OCI-LY1 (cell line): ENCODE measurements at regions not wholly inside any gene's neighbourhood (a gene's known extent, or its start where the extent isn't known, plus 50 kb on each side); places are given as distances from the start of the nearest gene placed in this dataset.

Source experiments
- H2AFZ ChIP-seq: fragments of 200-600 bp; sonication (generic), shearing (Covaris generic); 2 replicates; pipeline ENCODE4 v1.6.0; 2014; ENCODE audit warnings: antibody characterized with exemption, mild to moderate bottlenecking, low read length
- H3F3A ChIP-seq: fragments of 200-600 bp; sonication (generic), shearing (Covaris generic); 2 replicates; pipeline ENCODE4 v1.6.0; 2014; ENCODE audit warnings: mild to moderate bottlenecking, antibody characterized with exemption, low read length, moderate library complexity; ENCODE audit not compliant: insufficient read depth
- H3K27ac ChIP-seq: fragments of 200-600 bp; sonication (generic); 2 replicates; pipeline ENCODE4 v1.5.1; 2014; ENCODE audit warnings: low read length, mixed run types, mild to moderate bottlenecking, low read depth; ENCODE audit not compliant: poor library complexity, severe bottlenecking
- H3K27me3 ChIP-seq: fragments of 200-600 bp; sonication (generic); 2 replicates; pipeline ENCODE4 v1.6.0; 2014; ENCODE audit warnings: antibody characterized with exemption, mild to moderate bottlenecking, low read length, moderate library complexity; ENCODE audit not compliant: insufficient read depth
- H3K36me3 ChIP-seq: fragments of 200-600 bp; sonication (generic); 2 replicates; pipeline ENCODE4 v1.6.1; 2014; ENCODE audit warnings: mild to moderate bottlenecking, antibody characterized with exemption, low read length, moderate library complexity, mixed read lengths; ENCODE audit not compliant: insufficient read depth
- H3K4me1 ChIP-seq: fragments of 200-600 bp; sonication (generic); 2 replicates; pipeline ENCODE4 v1.5.1; 2014; ENCODE audit warnings: mild to moderate bottlenecking, low read length, moderate library complexity; ENCODE audit not compliant: insufficient read depth, severe bottlenecking
- H3K4me2 ChIP-seq: fragments of 200-600 bp; sonication (generic), shearing (Covaris generic); 2 replicates; pipeline ENCODE4 v1.6.1; 2014; ENCODE audit warnings: low read length
- H3K4me3 ChIP-seq: fragments of 200-600 bp; sonication (generic); 2 replicates; pipeline ENCODE4 v1.5.1; 2014; ENCODE audit warnings: low read length, low read depth, mild to moderate bottlenecking, mixed read lengths; ENCODE audit not compliant: poor library complexity, severe bottlenecking
- H3K79me2 ChIP-seq: fragments of 200-600 bp; shearing (Covaris generic); 2 replicates; pipeline ENCODE4 v1.6.1; 2016; ENCODE audit warnings: mixed run types, low read length, mixed read lengths; ENCODE audit not compliant: insufficient read depth
- H3K9ac ChIP-seq: fragments of 200-600 bp; sonication (generic), shearing (Covaris generic); 2 replicates; pipeline ENCODE4 v1.6.1; 2014; ENCODE audit warnings: mild to moderate bottlenecking, low read length, mixed read lengths
- H3K9me2 ChIP-seq: fragments of 200-600 bp; sonication (generic), shearing (Covaris generic); 2 replicates; pipeline ENCODE4 v1.6.1; 2014; ENCODE audit warnings: low read depth, mild to moderate bottlenecking, low read length, mixed read lengths
- H3K9me3 ChIP-seq: fragments of 200-600 bp; shearing (Covaris generic); 2 replicates; pipeline ENCODE4 v1.6.1; 2014; ENCODE audit warnings: low read length, mixed read lengths
- H4K20me1 ChIP-seq: fragments of 200-600 bp; sonication (generic), shearing (Covaris generic); 2 replicates; pipeline ENCODE4 v1.6.0; 2016; ENCODE audit warnings: mild to moderate bottlenecking, low read length; ENCODE audit not compliant: insufficient read depth
- EZH2 ChIP-seq: fragments of 200-600 bp; sonication (generic), shearing (Covaris generic); IDR thresholded peaks from 2 replicates; pipeline ENCODE4 v1.8.0; 2017; ENCODE audit warnings: borderline replicate concordance, mixed run types, mild to moderate bottlenecking, antibody characterized with exemption, low read length, moderate library complexity, mixed read lengths
- TF ChIP-seq, protein P1 (sequence below): fragments of 200-600 bp; sonication (generic), shearing (Covaris generic); IDR thresholded peaks from 2 replicates; pipeline ENCODE4 v1.5.1; 2017; ENCODE audit warnings: mild to moderate bottlenecking, antibody characterized with exemption, low read length, moderate library complexity, mixed read lengths

DNA sequence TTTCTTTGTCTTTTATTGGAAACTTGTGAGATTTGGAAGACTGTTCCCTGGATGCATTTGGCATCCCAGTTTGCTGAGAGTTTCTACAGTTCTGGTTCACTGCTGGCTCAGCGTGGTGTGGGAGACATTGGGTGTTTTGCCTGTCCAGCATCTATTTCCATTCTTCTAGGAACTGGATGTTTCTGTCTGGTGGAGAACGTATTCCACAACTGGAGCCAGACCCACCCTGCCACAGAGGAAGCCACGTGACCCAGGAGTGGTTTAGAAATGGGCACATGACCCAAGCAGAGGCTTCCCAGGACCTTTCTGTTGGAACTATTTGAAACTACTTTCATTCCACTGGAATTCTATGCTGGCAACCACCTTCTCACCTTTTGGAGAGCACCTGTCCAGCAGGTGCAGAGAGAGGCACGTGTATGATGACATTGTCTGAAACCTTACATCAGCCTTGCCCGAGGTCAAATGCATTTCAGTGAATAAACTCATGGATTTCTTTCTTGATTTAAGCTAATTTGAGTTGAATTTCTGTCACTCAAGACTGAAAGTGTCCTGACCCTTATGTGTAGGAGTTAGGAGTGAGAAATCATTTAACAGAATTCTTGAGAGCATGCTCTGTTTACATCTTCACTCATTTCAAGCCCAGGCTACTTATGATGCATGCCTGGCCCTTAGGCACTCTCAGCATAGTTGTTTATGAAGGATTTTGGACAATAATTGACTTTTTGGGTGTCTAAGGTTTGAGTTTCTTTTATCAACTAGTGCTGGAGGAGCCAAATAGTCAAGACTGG is 121.8 kb downstream of the AKAP11 start:
- Histone ChIP-seq H3K27me3 (no peaks in the 10 kb centered on the region), H3K36me3 (no peaks in the 10 kb centered on the region), H3K27ac (no peak overlapping the region), H2AFZ (no peak overlapping the region), H3K4me2 (no peak overlapping the region), H3K9me2 (no peaks in the 10 kb centered on the region), H3K4me1 (no peaks in the 10 kb centered on the region), H3K79me2 (no peaks in the 10 kb centered on the region), H3K9ac (no peak overlapping the region), H3F3A (no peaks in the 10 kb centered on the region), H4K20me1 (no peaks in the 10 kb centered on the region), H3K9me3 (no peaks in the 10 kb centered on the region), H3K4me3 (no peak overlapping the region)
- TF ChIP-seq, protein P1, sequence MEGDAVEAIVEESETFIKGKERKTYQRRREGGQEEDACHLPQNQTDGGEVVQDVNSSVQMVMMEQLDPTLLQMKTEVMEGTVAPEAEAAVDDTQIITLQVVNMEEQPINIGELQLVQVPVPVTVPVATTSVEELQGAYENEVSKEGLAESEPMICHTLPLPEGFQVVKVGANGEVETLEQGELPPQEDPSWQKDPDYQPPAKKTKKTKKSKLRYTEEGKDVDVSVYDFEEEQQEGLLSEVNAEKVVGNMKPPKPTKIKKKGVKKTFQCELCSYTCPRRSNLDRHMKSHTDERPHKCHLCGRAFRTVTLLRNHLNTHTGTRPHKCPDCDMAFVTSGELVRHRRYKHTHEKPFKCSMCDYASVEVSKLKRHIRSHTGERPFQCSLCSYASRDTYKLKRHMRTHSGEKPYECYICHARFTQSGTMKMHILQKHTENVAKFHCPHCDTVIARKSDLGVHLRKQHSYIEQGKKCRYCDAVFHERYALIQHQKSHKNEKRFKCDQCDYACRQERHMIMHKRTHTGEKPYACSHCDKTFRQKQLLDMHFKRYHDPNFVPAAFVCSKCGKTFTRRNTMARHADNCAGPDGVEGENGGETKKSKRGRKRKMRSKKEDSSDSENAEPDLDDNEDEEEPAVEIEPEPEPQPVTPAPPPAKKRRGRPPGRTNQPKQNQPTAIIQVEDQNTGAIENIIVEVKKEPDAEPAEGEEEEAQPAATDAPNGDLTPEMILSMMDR: no peak
- TF ChIP-seq EZH2: no peak

DNA sequence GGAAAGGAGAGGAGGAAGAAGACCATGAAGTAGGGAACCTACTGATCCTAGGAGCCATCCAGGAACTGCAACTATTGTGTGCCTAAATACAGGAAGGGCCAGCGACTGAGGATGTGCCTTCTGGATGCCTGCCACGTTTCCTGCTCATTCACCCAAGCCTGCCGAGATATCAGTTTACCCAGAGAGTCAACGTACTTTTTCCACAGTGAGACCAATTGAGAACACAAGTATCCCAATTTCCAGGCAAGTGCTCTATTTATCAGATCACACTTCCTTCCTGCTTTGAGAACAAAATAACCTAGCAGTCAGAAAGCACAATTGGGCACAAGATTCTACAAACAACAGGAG is 122.4 kb downstream of the AKAP11 start:
- Histone ChIP-seq H3K4me3 (no peak overlapping the region), H3K27me3 (no peaks in the 10 kb centered on the region), H3K79me2 (no peaks in the 10 kb centered on the region), H3K27ac (no peak overlapping the region), H4K20me1 (no peaks in the 10 kb centered on the region), H3K9ac (no peak overlapping the region), H2AFZ (no peak overlapping the region), H3K36me3 (no peaks in the 10 kb centered on the region), H3K9me2 (no peaks in the 10 kb centered on the region), H3K4me1 (no peaks in the 10 kb centered on the region), H3K4me2 (no peak overlapping the region), H3F3A (no peaks in the 10 kb centered on the region), H3K9me3 (no peaks in the 10 kb centered on the region)
- no peak for TF ChIP-seq EZH2
- TF ChIP-seq, protein P1: no peak

DNA sequence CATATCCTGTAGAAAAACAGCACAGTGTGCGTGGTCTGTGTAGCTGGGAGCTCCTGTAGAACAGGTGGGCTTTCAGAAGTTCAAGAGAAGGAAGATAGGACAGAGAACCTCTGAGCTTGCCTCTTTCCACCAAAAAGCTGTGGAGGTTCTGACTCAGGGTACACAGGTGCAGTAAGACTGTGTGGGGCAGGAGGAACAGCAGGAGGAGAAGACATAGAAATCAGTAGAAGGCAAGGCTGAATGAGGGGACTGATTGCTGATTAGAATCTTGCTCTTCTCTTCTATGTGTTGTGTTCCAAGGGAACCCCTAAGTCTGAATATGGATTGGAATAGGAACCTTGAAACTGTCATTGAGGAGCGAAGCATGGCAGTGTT is 122.7 kb downstream of the AKAP11 start:
- H2AFZ ChIP-seq: no peak overlapping the region
- H3K4me3 ChIP-seq: no peak overlapping the region
- H4K20me1 ChIP-seq: no peaks in the 10 kb centered on the region
- H3K9me3 ChIP-seq: no peaks in the 10 kb centered on the region
- H3K9me2 ChIP-seq: no peaks in the 10 kb centered on the region
- no peaks in the 10 kb centered on the region for H3K27me3 ChIP-seq
- H3K4me1 ChIP-seq: no peaks in the 10 kb centered on the region
- H3F3A ChIP-seq: no peaks in the 10 kb centered on the region
- H3K79me2 ChIP-seq: no peaks in the 10 kb centered on the region
- no peaks in the 10 kb centered on the region for H3K36me3 ChIP-seq
- no peak for TF ChIP-seq EZH2
- TF ChIP-seq, protein P1: no peak
- no peak overlapping the region for H3K9ac ChIP-seq
- H3K4me2 ChIP-seq: no peak overlapping the region
- no peak overlapping the region for H3K27ac ChIP-seq
